Fibroblast of skin of back (primary cell): ENCODE measurements at regions not wholly inside any gene's neighbourhood (a gene's known extent, or its start where the extent isn't known, plus 50 kb on each side); places are given as distances from the start of the nearest gene placed in this dataset.
"Not testable (repeated sequence)": the region's sequence is repeated elsewhere in the genome, so short reads cannot be mapped to it uniquely, and the experiment has no call there.

Experiments used
- DNase-seq: peaks from one replicate; pipeline ENCODE4 v3.0.0-alpha.2; 2013

DNA sequence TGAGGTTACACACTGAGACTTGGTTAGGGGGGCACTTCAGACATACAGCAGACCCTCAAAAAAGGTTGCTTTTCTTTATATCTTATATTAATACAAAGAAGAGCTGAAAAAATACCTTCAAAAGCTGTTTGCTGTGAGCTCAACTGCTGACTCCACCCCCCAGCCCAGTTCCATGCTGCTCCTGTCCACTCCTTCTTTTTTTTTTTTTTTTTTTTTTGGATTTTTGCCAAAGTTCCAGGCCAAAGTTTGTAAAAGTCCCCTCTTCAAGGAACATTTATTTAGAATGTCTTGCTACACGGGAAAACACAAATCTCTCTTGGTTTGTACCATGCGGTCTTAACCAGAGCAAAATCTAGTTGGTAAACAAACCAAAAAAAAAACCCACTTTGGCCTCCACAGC is 85.3 kb upstream of the AKAP12 start:
- no peak for DNase-seq

DNA sequence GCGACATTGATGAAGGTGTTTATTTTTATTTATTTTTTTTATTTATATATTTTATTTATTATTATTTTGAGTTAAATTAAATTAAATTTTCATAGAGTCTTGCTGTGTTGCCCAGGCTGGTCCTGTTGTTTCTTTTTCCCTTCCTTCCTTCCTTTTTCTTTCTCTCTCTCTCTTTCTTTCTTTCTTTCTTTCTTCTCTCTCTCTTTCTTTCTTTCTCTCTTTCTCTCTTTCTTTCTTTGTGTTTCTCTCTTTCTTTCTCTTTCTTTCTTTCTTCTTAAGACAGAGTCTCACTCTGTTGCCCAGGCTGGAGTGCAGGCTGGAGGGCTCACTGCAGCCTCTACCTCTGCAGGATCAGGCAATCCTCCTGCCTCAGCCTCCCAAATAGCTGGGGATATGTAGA is 84.7 kb upstream of the AKAP12 start:
- no peak for DNase-seq

DNA sequence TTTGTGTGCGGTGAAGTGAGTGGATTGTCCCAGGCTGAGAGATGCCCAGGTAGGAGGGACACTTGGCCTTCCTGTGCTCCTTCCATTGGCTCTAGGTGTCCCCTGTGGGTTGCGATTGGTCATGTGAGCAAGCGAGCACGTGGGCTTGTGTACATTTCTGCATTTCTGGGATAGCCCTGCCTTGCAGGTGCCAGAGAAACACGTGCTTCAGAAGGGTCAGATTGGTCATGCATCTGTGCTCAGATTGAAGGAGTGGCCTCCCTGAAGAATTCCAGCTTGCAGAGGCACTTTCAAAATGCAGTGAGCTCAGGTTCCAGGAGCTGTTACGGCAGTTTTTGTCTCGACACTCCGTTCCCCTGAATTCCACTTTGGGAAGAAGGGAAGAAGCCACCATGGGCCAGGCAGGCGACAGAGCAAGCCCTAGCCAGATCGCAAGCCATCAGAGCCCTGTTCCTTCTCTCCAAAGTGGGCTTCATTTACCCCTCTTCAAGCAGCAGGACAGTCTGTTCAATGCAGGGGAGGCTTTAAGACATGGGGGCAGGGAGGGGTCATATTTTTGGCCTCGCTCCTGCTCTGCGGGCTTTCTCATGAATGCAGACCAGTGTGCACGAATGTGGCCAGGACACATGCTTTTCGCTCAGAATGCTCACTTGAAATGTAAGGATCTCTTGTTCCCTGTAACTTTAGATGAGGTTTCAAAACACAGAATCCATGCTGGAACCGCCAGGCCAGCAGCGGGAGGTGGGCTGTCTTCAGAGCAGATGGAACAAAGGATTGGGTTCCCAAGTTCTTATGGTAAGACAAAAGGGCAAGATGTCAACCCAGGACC is 78.6 kb upstream of the AKAP12 start:
- DNase-seq: peak; percentile 25

- no peak for DNase-seq
These were observed 75.4 kb upstream of the AKAP12 start for GRCh38 chr6:151164383-151164782.

DNA sequence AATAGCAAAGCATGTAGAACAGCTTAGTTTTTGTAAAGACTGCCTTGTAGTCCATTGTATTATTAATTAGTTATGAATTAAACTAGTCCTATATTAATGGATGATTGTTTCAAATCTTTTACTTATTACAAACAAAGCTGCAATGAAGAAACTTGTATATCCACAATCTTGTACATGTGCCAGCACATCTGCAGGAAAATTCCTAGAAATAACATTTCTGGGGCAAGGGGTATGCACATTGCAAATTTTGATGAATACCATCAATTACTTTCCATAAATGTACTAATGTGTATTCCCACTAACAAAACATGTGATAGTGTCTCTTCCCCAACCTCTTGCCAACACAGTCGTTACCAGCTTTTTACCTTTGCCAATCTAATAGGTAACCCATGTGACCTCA is 73.6 kb upstream of the AKAP12 start:
- DNase-seq: no peak

GRCh38 chr6:151167034-151167433 is 72.7 kb upstream of the AKAP12 start:
- DNase-seq: no peak

DNA sequence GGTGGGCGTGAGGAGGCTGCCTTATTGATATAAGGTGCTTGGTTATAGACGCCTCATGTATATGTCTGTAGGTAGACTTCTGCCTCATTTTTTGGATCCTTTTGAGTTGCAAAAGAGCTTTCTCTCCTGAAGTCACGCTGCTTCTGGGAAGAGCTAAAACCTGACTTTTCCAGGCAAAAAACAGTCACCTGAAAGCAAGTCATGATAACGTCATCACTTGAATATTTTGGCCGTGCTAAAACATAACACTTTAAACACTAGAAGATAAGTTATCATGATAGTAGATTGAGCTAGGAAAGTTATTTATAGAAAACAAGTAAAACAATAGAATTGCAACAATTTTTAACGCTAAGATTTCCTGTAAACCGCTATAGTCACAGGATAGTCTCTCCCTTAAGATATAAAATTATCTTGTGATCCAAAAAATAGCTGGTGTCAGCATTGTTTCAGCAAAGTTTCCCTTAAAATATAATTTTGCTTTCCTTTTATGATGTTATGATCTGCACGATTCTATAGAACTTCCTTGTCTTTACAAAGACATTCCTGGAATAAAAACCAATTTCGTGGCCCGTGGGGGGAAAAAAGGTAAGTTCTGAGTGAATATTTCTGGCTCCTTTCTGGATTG is 69.0 kb upstream of the AKAP12 start:
- no peak for DNase-seq

- peak; percentile 18 for DNase-seq
These were observed 67.0 kb upstream of the AKAP12 start for GRCh38 chr6:151172751-151173150.

- no peak for DNase-seq
These were observed 63.9 kb upstream of the AKAP12 start for GRCh38 chr6:151175662-151176445.

GRCh38 chr6:151176911-151177770 is 62.6 kb upstream of the AKAP12 start:
- no peak for DNase-seq

- no peak for DNase-seq
These were observed 61.4 kb upstream of the AKAP12 start for GRCh38 chr6:151178373-151178772.

GRCh38 chr6:151179321-151179720 is 60.4 kb upstream of the AKAP12 start:
- peak; percentile 67 for DNase-seq

GRCh38 chr6:151180330-151181048 is 59.3 kb upstream of the AKAP12 start:
- DNase-seq: no peak

GRCh38 chr6:151181706-151182363 is 57.9 kb upstream of the AKAP12 start:
- no peak for DNase-seq

- not testable (repeated sequence) for DNase-seq
These were observed 56.8 kb upstream of the AKAP12 start for GRCh38 chr6:151182958-151183357.

DNA sequence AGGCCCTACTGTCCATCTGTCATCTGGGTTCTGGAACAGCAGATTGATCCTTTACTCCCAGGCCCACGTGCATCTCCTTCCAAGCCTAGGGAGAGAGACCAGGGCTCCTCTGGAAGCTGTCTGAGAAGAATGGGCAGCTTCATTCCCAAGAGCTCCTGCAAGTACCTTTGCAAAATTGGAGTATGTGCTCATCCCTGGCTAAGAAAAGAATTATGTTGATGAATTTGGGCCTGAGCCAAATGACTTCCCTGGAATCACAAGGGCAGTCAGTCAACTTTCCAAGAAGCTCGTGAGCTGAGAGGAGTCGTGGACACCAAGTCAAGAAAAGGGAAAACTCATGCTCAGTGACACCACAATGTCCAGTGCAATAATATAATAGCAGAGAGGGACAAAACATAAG is 54.6 kb upstream of the AKAP12 start:
- DNase-seq: no peak

GRCh38 chr6:151186306-151186705 is 53.5 kb upstream of the AKAP12 start:
- DNase-seq: no peak

DNA sequence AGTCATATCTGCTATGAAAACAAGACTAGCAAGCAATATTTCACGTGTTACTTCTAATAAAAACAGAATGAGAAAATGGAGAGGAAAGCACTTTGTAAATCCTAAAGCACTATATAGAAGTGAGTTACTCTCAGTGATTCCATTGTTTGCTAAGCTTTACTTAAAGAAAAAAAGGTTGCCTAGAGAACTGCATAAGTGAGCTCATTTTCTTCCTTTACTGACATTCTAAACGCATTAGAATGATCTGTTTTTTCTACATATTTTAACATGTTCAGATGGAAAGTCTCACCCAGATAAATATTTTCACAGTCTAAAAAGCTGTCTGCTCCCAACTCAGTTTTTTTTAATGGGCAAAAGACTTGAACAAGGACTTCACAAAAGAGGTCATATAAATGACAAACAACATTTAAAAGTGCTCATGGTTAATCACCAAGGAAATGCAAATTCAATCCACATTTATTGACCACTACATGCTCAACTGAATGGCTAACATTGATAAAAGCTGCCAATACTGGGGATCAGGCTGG is 52.9 kb upstream of the AKAP12 start:
- DNase-seq: peak; percentile 15
